ENCODE measurements at regions not wholly inside any gene's neighbourhood (a gene's known extent, or its start where the extent isn't known, plus 50 kb on each side); places are given as distances from the start of the nearest gene placed in this dataset.

- no peak for DNase-seq (ENCODE audit: low read depth in 3 of 3)
Measured at GRCh38 chr2:144706647-144707046, 186.7 kb upstream of the ZEB2 start.

- no peak for DNase-seq (ENCODE audit: low read depth in 3 of 3)
Measured at GRCh38 chr2:144705328-144706245, 185.7 kb upstream of the ZEB2 start.

- no peak for DNase-seq (ENCODE audit: low read depth in 3 of 3)
Measured at GRCh38 chr2:144704709-144705095, 184.8 kb upstream of the ZEB2 start.

GRCh38 chr2:144703852-144704708 lies 184.2 kb upstream of the ZEB2 start:
- no peak for DNase-seq (ENCODE audit: low read depth in 3 of 3)

GRCh38 chr2:144702051-144702450 lies 182.1 kb upstream of the ZEB2 start:
- DNase-seq (ENCODE audit: low read depth in 3 of 3), result no peak

GRCh38 chr2:144701259-144701658 lies 181.3 kb upstream of the ZEB2 start:
- no peak for DNase-seq (ENCODE audit: low read depth in 3 of 3)

GRCh38 chr2:144698156-144698555 lies 178.2 kb upstream of the ZEB2 start:
- no peak for DNase-seq (ENCODE audit: low read depth in 3 of 3)

GRCh38 chr2:144695657-144696056 lies 175.7 kb upstream of the ZEB2 start:
- no peak for DNase-seq (ENCODE audit: low read depth in 3 of 3)

GRCh38 chr2:144694456-144694855 lies 174.5 kb upstream of the ZEB2 start:
- DNase-seq (ENCODE audit: low read depth in 3 of 3), result no peak

- DNase-seq (ENCODE audit: low read depth in 3 of 3), result no peak
Measured at GRCh38 chr2:144693179-144693578, 173.3 kb upstream of the ZEB2 start.

- no peak for DNase-seq (ENCODE audit: low read depth in 3 of 3)
Measured at GRCh38 chr2:144692661-144693060, 172.7 kb upstream of the ZEB2 start.

GRCh38 chr2:144690771-144691170 lies 170.9 kb upstream of the ZEB2 start:
- DNase-seq (ENCODE audit: low read depth in 3 of 3), result no peak

- no peak for DNase-seq (ENCODE audit: low read depth in 3 of 3)
Measured at GRCh38 chr2:144686518-144687215, 166.7 kb upstream of the ZEB2 start.

- no peak for DNase-seq (ENCODE audit: low read depth in 3 of 3)
Measured at GRCh38 chr2:144683966-144684365, 164.0 kb upstream of the ZEB2 start.

- DNase-seq (ENCODE audit: low read depth in 3 of 3), result no peak
Measured at GRCh38 chr2:144683107-144683753, 163.3 kb upstream of the ZEB2 start.

GRCh38 chr2:144682248-144682647 lies 162.3 kb upstream of the ZEB2 start:
- DNase-seq (ENCODE audit: low read depth in 3 of 3), result no peak

- no peak for DNase-seq (ENCODE audit: low read depth in 3 of 3)
Measured at GRCh38 chr2:144681389-144681788, 161.5 kb upstream of the ZEB2 start.

- no peak for DNase-seq (ENCODE audit: low read depth in 3 of 3)
Measured at GRCh38 chr2:144679942-144680341, 160.0 kb upstream of the ZEB2 start.

GRCh38 chr2:144678736-144679135 lies 158.8 kb upstream of the ZEB2 start:
- DNase-seq (ENCODE audit: low read depth in 3 of 3), result no peak

GRCh38 chr2:144675731-144676130 lies 155.8 kb upstream of the ZEB2 start:
- DNase-seq (ENCODE audit: low read depth in 3 of 3), result no peak

- DNase-seq (ENCODE audit: low read depth in 3 of 3), result no peak
Measured at GRCh38 chr2:144675331-144675730, 155.4 kb upstream of the ZEB2 start.

- DNase-seq (ENCODE audit: low read depth in 3 of 3), result no peak
Measured at GRCh38 chr2:144674071-144674470, 154.2 kb upstream of the ZEB2 start.
